Muscle of arm (tissue), 1 donor: ENCODE measurements at regions not wholly inside any gene's neighbourhood (a gene's known extent, or its start where the extent isn't known, plus 50 kb on each side); places are given as distances from the start of the nearest gene placed in this dataset.
"Not testable (repeated sequence)": the region's sequence is repeated elsewhere in the genome, so short reads cannot be mapped to it uniquely, and the experiment has no call there.

Source experiments
- DNase-seq: peaks from one replicate; pipeline ENCODE4 v3.0.0-alpha.2; 2013

- DNase-seq = not testable (repeated sequence)
Measured at GRCh38 chr3:75583116-75583515, 81.0 kb upstream of the FRG2C start.

GRCh38 chr3:75587695-75588094 lies 76.4 kb upstream of the FRG2C start:
- not testable (repeated sequence) for DNase-seq

- DNase-seq = not testable (repeated sequence)
Measured at GRCh38 chr3:75590382-75590781, 73.7 kb upstream of the FRG2C start.

GRCh38 chr3:75604286-75604934 lies 59.7 kb upstream of the FRG2C start:
- not testable (repeated sequence) for DNase-seq

GRCh38 chr3:75607996-75608395 lies 56.1 kb upstream of the FRG2C start:
- DNase-seq = not testable (repeated sequence)

- not testable (repeated sequence) for DNase-seq
Measured at GRCh38 chr3:75609598-75609997, 54.5 kb upstream of the FRG2C start.

GRCh38 chr3:75610773-75611172 lies 53.4 kb upstream of the FRG2C start:
- DNase-seq = no peak

GRCh38 chr3:75611724-75612460 lies 52.2 kb upstream of the FRG2C start:
- DNase-seq = not testable (repeated sequence)
